ENCODE measurements at regions not wholly inside any gene's neighbourhood (a gene's known extent, or its start where the extent isn't known, plus 50 kb on each side); places are given as distances from the start of the nearest gene placed in this dataset.

GRCh38 chrX:122046815-122047214, 999.4 kb downstream of the GLUD2 start:
- TF ChIP-seq POLR2A (IDR thresholded peaks at IDR 0.05) (no peak), CTCF (IDR thresholded peaks at IDR 0.05) (no peak), POLR2AphosphoS5 (IDR thresholded peaks at IDR 0.05) (no peak), EP300 (IDR thresholded peaks at IDR 0.05) (no peak)
